NB4 (cell line): ENCODE measurements at regions not wholly inside any gene's neighbourhood (a gene's known extent, or its start where the extent isn't known, plus 50 kb on each side); places are given as distances from the start of the nearest gene placed in this dataset.

ENCODE experiments used
- DNase-seq: peaks from one replicate; pipeline ENCODE4 v3.0.0; 2010; ENCODE audit warnings: low read depth
- H3K4me3 ChIP-seq: one replicate; pipeline ENCODE4 v1.5.1; 2011; ENCODE audit warnings: mild to moderate bottlenecking, low read depth, low read length, moderate library complexity
- MYC ChIP-seq: IDR thresholded peaks from 2 replicates; pipeline ENCODE4 v1.6.1; 2011; ENCODE audit warnings: low read depth, low read length
- POLR2A ChIP-seq: IDR thresholded peaks from 2 replicates; pipeline ENCODE4 v1.6.1; 2011; ENCODE audit warnings: mild to moderate bottlenecking; ENCODE audit not compliant: insufficient read length; ENCODE audit errors: extremely low read depth
- TF ChIP-seq, protein P1 (sequence below): IDR thresholded peaks from 2 replicates; pipeline ENCODE4 v1.6.1; 2011; ENCODE audit warnings: low read depth, low read length
- TF ChIP-seq, protein P2 (sequence below): IDR thresholded peaks from one replicate; pipeline ENCODE4 v1.5.1; 2012; ENCODE audit warnings: low read depth, low read length

DNA sequence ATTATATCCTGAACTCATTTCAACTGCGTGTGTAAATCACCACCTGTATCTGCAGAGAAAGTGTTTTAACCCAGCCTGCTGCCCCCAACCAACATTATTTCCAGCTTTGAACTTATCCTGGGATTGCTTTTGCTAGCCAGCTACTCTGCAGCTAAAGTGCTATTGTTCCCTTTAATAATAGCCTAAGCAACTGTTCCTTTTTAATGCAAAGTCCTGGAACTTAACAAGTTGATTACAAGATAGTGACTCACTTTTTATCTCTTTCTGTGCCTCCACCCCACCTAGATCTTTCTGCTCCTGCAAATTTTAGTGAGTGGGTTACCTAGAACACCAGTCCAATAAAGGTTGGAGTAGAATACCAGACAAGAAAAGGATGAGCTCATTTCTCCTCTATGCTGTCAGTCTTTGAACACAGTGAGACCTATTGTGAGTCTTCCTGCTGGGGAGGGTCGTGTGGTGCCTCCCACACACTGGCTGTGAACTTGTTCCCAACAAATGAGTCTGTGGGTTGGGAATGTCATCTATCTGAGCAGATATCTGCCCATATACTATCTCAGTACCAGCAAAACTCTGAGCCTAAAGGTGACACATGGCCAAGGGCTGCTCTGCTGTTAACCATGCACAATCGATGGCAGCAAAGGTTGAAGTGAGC, 137.7 kb downstream of the FAM204A start:
- no peak overlapping the region for H3K4me3 ChIP-seq
- no peak for DNase-seq
- TF ChIP-seq POLR2A (no peak), MYC (no peak)
- TF ChIP-seq, protein P1, sequence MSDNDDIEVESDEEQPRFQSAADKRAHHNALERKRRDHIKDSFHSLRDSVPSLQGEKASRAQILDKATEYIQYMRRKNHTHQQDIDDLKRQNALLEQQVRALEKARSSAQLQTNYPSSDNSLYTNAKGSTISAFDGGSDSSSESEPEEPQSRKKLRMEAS, result no peak
- TF ChIP-seq, protein P2, sequence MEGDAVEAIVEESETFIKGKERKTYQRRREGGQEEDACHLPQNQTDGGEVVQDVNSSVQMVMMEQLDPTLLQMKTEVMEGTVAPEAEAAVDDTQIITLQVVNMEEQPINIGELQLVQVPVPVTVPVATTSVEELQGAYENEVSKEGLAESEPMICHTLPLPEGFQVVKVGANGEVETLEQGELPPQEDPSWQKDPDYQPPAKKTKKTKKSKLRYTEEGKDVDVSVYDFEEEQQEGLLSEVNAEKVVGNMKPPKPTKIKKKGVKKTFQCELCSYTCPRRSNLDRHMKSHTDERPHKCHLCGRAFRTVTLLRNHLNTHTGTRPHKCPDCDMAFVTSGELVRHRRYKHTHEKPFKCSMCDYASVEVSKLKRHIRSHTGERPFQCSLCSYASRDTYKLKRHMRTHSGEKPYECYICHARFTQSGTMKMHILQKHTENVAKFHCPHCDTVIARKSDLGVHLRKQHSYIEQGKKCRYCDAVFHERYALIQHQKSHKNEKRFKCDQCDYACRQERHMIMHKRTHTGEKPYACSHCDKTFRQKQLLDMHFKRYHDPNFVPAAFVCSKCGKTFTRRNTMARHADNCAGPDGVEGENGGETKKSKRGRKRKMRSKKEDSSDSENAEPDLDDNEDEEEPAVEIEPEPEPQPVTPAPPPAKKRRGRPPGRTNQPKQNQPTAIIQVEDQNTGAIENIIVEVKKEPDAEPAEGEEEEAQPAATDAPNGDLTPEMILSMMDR, result no peak

DNA sequence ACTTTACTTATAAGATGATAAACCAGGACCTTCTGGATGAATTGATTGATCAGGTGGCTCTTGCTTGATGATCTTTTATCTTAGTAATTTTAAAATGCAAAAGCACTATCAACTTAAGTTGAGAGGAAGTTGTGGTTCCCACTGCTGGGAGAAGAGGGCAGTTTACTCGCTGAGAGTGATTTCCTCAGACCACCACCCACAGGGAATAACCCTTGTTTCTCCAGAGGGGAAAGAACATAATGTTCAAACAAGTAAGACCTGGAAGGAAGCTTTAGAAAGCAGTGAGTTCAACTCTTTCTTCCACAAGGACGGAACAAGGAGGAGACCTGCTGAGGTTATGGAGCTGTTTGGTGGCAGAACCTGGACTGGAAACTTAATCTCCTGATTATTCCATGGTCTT, 138.7 kb downstream of the FAM204A start:
- H3K4me3 ChIP-seq, result no peak overlapping the region
- DNase-seq, result peak; percentile 4

DNA sequence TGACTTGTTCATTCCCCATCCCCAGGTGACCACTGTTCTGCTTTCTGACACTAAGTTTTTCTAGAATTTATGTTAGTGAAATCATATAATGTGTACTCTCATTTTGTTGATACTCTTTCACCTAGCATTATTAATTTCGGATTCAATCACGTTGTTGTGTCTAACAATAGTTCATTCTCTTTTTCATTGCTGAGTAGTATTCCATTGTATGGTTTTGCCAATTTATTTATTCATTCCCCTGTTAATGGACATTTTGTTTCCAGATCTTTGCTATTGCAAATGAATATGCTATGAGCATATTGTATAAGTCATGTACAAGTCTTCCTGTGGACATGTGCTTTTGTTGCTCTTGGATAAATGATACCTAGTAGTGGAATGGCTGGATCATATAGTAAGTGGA, 146.4 kb downstream of the FAM204A start:
- DNase-seq, result no peak
- no peak overlapping the region for H3K4me3 ChIP-seq
- TF ChIP-seq, protein P2, result no peak
- TF ChIP-seq POLR2A (no peak), MYC (no peak)
- TF ChIP-seq, protein P1, result no peak

More for the DNA sequence above, 138.7 kb downstream of the FAM204A start:
- TF ChIP-seq, protein P2, result no peak
- TF ChIP-seq MYC, result no peak
- TF ChIP-seq, protein P1, result no peak
- TF ChIP-seq POLR2A, result no peak

DNA sequence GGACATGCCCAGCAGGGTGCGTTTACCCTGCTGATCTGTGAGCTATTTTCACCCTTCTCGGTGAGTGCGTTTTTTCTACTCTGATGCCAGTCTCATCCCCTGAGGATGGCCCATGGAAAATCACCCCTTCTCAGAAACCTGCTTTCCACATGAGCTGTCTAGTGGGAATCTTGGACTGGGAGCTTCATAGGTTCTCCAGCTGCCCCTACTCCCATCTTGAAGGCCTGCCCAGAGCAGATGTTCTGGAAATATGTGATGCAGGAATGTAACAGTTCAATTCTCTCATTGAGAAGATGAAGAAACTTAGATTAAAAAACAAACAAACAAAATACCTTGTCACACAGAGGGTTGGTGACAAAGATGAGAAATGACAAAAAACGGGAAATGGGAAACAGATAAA, 146.9 kb upstream of the RAB11FIP2 start:
- TF ChIP-seq, protein P1, result no peak
- TF ChIP-seq, protein P2, result no peak
- TF ChIP-seq MYC (no peak), POLR2A (no peak)
- DNase-seq, result no peak
- no peak overlapping the region for H3K4me3 ChIP-seq

DNA sequence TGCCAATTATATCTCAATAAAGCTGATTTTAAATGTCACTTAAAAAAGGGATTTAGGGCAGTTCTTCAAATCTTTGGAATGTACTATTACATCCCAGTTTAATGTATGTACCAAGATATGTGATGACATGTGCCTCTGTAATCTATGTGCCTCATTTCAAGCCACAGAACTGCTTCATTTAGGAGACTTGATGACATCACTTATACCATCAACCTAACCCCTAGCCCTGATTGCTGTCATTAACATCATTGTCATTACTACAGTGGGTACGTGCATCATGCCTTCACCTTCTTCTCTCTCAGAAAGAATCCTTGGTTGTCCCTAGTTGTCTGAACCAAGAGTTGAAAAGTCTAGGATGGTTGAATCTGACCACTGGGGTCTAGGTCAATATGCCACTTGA, 134.3 kb upstream of the RAB11FIP2 start:
- no peak for DNase-seq
- TF ChIP-seq, protein P1, result no peak
- no peak for TF ChIP-seq MYC
- TF ChIP-seq, protein P2, result no peak
- TF ChIP-seq POLR2A, result no peak
- no peak overlapping the region for H3K4me3 ChIP-seq
